HT1080 (cell line): ENCODE measurements at regions not wholly inside any gene's neighbourhood (a gene's known extent, or its start where the extent isn't known, plus 50 kb on each side); places are given as distances from the start of the nearest gene placed in this dataset.
"Not testable (repeated sequence)": the region's sequence is repeated elsewhere in the genome, so short reads cannot be mapped to it uniquely, and the experiment has no call there.

ENCODE experiments used
- DNase-seq: peaks from one replicate; pipeline ENCODE4 v3.0.0-alpha.2; 2015; ENCODE audit warnings: low read depth

DNA sequence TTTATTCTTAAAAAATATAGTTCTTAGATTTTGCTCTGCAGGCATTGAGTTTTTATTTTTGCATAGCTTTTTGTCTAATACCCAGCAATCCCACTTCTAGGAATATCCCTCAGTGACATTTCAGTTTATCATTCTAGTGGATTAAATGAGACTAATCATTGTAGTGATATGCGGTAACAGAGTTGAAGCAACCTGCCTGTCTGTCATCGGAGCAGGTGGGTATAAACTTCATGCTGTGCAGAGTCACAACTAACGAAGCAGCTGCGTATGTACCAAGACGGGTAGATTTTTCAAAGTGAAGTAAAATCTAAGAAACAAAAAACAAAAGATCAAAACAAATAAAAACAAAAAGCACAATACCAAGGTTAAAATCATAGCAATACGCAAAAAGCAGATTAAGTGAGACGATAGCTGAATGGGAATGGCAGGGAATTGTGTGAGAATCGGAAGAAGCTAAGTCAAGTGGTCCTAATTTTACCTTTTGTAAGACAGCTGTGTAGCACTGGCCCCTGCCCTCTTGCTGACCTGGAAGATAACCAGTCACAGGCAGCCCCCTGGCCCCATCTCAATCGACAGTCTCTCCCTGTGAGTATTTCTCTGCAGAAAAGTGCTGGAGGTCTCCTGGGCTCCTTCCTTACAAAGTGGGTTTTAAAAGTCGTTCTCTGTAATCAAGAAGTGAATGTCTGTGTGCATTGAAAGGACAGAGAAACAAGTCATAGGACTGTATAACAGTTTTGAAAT, 169.2 kb downstream of the OR2B2 start:
- no peak for DNase-seq

DNA sequence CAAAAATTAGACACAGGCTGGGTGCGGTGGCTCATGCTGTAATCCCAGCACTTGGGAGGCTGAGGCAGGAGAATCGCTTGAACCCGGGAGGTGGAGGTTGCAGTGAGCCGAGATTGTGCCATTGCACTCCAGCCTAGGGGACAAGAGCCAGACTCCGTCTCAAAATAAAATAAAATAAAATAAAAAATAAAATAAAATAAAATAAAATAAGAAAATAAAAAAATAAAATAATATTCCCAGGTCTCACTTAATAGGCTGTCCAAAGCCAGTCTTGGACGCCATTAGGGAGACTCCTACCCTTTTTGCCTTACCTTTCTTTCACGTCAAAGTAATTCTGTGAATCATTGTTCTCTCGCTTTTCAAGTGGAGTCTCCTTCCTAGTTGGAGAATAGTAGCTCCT, 172.3 kb downstream of the OR2B2 start:
- DNase-seq = not testable (repeated sequence)

DNA sequence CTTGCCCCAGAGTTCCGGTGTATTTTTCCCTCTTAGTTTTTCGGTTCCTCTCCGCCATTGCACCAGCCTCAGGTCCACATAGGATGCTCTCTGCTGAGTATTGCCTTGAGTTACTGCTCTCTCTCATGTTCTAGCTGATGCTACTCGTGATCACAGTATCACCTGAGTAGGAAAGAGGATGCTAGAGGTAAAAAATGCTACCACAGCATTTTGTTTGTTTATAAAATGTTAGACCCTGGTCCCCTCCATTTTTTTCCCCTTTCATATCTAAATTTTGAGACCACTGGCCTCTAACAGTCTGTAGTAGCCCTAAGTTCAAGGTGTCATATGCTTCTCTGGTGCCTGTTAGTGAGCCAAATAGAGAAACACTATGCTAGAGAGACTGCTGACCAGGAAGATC, 175.5 kb downstream of the OR2B2 start:
- DNase-seq = no peak

DNA sequence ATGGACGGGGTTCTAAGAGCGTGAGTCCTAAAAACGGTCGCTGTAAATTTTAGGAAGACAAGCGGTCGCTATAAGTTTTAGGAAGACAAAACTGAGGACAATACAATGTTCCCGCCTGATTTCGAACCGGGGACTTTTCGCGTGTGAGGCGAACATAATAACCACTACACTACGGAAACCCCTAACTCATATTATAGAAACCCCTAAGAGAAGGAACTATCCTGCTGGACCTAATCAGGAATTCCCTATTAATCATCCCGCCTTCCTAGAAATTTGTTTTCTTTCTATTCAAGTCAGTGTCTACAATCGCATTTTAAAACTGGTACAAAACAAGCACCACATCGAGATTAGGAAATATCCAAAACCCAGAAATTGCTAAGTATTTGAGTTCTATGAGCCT, 183.8 kb downstream of the OR2B2 start:
- DNase-seq = no peak

DNA sequence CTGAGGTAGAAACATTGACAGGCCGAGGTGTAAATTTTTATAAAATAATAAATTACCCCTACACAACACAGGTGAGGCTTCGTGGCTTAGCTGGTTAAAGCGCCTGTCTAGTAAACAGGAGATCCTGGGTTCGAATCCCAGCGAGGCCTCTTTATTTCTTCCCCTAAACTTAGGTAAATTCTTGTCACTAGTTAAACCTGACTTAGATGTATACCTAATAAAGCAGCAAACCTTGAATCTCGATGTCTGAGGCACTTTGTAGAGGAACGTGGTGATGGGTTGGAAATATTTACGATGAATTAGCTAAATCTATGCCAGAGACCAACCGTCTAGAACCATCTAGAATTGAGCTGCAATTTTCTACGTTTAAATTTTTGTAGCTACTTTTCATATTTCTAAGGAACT, 185.6 kb downstream of the OR2B2 start:
- peak; percentile 79 for DNase-seq

DNA sequence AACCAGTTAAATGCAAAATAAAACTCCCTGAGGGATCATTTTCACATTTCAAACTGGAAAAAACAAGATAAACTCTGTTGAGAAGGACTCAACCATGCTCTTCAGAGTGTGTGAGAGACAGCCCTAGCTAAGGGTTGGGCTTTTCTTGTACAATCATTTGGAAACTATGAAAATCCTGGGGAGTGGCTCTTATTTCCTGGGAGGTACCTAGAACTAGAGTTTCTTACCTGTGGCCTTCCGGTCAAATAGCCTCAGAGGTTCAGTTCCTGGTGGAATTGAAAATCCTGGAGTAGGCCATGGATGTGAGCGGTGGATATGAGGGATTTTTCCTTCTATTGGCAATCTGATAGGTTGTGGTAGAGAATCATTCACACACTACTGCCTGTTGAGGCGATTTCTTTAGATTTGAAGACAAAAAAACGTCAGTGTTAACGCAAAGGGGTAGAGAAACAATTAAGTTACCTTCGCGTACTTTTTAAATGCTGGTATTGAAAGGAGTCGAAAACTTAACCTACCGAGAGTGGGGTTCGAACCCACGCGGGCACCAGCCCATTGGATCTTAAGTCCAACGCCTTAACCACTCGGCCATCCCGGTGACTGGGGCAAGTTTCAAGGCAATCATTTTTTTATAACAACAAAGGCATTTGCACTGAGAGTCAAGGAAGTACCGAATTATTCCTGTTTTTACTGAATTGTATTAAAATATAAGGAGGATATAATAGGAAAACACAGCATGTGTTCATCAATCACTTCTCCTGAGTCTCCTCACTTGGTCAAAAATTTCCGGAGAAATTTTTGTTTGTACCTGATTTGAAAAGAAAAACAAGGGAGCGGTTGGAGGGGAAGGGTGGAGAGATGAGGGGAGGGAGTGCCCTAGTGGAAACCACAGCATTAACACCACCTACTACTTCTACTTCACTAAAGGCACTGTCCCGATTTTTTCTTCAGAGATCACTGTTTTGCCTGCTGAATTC, 191.3 kb downstream of the OR2B2 start:
- peak; percentile 81 for DNase-seq

DNA sequence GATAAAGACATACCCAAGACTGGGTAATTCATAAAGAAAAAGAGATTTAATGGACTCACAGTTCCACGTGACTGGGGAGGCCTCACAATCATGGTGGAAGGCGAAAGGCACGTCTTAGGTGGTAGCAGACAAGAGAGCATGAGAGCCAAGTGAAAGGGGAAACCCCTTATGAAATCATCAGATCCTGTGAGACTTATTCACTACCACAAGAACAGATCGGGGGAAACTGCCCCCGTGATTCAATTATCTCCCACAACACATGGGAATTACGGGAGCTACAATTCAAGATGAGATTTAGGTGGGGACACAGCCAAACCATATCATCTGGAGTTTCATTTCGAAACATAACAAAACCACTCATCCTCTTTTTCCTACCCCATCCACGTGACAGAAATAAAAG, 193.2 kb downstream of the OR2B2 start:
- DNase-seq = peak; percentile 33

DNA sequence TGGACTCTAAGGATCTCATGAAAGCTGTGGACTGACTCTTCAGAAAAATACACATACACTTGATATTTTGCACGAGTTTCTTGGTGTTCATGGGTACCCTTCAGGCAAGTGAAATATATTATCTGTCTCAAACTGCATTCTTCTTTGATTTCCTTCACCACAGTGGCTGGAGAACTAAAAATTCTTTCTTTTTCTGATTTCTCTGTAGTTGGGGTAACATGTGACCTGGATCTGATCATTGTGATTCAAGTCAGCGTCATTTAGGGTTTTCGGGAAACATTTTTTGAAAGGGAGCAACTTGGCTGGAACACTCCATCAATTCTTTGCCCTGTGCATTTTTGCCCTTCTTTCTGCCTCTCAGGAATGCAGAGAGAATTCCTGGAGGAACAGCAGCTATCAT, 205.8 kb downstream of the OR2B2 start:
- DNase-seq = no peak

DNA sequence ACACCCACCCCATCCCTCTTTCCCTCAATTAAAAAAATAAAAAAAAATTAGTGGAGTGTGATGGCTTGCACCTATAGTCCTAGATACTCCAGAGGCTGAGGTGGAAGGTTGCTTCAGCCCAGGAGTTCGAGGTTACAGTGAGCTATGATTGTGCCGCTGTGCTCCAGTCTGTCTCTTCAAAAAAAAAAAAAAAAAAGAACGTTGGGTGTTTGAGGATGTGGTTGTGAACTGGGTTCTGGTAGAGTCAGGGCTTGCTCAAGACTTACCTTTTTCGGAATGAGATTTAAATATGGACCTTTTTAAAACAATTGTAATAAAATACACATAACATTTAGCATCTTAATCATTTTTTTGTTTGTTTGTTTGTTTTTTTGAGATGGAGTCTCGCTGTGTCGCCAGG, 211.9 kb downstream of the OR2B2 start:
- no peak for DNase-seq

DNA sequence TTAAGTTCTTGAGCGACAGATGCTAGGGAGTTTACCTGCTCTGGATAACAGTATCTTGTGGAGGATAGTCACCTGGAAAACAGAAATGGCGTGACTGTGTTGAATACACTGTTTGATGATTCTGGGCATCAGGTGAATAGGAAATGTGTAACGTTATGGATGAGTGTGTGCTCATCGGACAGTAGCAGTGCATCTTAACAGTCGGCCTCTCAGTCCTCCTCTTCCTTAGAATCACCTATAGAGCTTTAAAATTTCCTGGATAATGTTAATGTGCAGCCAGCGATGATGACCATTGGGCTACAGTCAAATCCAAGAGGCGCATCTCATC, 217.7 kb downstream of the OR2B2 start:
- DNase-seq = no peak

DNA sequence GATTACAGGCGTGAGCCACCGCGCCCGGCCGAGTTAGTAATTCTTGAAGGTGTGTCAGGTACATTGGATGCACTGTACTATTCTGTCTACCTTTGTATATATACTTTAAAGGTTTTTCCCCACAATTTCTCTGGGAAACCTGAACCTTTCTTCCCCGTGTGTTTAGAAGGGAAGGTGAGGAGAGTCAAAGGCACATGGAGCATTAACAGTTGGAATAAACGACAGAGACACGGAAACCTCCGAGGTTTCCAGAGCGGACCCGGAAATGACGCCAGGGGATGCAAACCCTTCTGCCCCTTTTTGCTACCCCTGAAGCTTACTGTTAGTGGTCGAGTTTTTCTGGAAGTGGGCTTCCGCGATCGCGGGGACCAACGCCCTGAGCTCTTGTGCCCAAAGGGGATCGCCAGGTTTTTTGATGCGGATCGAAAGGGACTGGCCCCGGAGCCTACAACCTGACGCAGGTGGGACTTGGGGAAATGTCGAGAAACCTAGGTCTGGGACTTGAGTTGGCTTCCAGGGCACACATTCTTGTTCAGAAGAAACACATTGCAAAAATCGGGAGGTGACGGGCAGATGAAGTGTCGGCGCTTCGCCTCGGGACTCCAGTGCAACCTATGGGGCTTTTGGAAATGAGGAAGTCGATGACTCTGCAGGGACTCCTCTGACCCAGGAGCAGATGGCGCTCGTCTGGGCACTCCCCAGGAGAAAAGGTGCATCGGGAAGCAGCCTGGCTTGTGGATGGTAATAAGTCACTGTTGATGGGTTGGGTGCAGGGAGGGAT, 218.2 kb downstream of the OR2B2 start:
- DNase-seq = no peak

DNA sequence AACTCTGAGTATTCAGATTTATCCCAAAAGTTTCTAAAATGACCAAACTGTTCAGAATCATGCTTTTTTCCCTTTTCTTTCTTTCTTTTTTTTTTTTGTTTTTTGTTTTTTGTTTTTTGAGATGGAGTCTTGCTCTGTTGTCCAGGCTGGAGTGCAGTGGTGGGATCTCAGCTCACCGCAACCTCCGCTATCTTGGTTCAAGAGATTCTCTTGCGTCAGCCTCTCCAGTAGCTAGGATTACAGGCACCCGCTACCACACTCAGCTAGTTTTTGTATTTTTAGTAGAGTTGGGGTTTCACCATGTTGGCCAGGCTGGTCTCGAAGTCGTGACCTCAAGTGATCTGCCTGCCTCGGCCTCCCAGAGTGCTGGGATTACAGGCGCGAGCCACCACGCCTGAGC, 219.2 kb upstream of the ZNF184 start:
- not testable (repeated sequence) for DNase-seq

DNA sequence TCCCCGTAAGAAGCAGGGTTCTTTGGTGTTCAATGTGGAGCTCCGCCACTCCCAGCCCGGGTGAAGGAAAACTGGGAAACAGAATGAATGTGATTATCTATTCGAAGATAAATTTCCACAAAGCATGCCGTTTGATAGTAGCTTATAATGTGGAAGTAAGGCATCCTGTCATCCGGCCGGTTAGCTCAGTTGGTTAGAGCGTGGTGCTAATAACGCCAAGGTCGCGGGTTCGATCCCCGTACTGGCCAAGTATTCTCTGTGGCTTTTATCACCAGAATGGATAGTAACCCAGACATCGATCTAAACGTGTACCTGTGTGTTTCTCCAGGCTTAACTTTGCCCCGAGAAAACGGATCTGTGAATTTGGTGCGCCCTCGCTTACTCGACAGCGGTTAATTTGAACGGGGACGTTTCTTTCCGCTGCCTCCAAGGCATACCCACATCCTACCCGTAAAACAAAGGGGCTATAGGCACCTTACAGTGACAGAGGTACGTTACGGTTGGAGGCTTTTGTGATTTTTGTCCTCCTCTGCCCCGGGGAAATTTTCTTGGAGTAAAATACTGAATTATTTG, 215.2 kb upstream of the ZNF184 start:
- DNase-seq = peak; percentile 94

DNA sequence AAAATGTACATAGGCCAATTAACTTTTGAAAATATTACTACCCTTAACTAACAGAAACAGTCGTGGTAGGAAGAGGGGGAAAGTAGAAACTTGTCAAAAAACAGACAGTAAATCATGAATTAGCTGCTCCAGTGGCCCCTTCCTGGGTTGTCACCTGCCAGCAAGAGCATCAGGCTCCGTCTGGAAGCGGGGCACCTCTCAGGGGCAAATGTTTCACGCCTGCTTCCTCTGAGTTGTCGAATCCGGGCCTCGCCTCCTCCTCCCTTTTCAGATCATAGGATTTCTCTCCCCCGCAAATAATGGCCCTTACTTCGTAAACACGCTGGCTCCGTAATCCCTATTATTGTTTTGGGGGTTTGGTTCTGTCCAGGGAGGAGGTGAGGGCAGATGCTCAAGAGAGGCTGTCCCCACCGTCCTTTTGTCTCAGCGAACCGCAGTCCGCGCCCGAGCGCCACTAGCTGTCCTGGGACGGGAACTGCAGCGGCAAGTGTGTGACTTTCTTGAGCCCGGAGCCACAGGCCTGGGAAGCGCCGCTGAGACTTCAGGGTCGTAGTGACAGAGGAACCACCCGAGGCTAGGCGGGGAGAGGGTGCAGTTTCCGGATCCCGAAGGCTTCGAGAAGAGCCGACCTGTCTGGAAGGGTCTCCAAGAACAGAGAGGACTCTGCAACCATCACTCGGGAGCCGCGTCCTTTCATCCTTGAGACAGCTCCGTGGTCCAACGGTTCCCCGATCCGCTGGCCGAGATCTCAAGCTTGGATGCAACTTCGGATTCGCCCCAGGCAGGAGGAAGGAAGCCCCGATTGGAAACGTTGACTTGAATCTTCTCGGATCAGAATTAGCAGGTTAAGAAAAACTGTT, 214.5 kb upstream of the ZNF184 start:
- DNase-seq = peak; percentile 75

DNA sequence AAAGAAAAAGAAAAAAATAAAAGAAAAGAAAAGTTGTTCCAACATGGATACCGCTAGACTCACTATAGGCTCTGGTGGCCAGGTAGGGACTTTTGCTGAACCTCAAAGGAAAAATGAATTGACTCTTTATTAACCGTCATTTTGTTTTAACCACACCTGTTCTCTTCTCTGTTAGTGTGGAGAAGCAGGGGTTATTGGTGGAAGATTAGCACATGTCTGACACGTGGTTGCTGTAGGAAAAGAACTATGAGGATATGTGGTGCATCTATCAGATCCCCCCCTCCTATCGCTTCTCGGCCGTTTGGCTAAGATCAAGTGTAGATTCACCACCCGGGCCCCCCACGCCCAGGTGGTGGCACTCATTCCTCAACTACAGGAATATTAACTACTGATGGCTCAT, 212.4 kb upstream of the ZNF184 start:
- no peak for DNase-seq

DNA sequence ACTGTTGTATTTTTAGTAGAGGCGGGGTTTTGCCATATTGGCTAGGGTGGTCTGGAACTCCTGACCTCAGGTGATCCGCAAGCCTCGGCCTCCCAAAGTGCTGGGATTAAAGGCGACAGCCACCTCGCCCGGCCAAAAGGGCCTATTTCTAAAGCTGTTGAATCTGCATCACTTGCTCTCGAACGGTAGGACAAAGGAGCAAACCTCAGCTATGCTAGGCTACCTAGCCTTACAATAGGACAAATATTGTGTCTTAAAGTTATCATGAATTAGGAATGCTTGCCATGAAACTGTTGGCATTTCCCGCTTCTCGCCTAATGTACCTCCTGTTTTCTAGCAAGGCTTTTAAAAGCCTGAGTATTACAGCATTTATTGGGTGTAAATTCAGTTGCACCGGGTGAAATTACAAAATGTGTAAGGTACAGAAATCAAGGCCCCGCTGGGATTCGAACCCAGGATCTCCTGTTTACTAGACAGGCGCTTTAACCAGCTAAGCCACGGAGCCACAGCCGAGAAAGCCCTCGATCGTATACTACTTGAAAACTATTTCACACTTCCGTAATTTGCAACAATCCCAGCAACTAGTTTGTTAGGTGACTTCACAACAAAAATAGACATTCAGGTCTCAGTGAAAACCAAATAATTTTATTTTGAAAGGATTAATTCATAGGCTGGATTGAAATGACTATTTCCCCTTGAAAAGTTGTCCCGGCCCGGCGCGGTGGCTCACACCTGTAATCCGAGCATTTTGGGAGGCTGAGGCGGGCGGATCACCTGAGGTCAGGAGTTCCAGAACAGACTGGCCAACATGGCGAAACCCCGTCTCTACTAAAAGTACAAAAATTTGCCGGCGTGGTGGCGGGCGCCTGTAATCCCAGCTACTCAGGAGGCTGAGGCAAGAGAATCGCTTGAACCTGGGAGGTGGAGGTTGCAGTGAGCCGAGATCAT, 211.6 kb upstream of the ZNF184 start:
- DNase-seq = peak; percentile 94

DNA sequence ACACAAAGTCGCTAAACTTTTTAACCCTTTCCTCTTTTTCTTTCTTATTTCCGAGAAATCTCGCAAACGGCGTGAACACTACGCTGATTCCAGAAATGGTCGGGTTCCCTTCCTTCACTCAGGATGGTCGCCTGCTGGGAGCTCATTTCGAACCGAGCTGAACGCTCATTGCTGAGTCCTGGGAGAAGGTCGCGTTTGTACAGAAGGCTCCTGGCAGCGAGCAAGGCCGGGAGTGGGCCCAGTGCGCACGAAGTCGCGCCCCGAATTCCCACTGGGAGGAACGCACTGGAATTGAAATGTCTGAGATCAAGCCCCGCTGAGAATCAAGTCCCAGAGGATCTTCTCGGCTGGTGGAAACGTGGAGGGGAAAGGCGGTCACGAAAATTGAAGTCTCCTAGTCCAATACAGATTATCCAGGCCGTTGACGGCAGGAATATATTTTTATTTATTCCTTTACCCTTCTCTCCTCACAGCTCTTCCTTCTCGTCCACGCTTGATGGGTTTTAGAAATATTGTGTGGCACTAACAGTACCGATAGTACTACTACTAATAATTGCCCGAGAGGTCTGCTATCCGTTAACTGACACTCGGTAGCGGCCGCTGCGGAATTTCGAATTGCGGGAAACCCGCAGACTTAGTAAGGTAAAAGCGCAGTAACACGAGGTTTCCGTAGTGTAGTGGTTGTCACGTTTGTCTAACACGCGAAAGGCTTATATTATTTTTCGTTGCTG, 207.2 kb upstream of the ZNF184 start:
- DNase-seq = no peak

DNA sequence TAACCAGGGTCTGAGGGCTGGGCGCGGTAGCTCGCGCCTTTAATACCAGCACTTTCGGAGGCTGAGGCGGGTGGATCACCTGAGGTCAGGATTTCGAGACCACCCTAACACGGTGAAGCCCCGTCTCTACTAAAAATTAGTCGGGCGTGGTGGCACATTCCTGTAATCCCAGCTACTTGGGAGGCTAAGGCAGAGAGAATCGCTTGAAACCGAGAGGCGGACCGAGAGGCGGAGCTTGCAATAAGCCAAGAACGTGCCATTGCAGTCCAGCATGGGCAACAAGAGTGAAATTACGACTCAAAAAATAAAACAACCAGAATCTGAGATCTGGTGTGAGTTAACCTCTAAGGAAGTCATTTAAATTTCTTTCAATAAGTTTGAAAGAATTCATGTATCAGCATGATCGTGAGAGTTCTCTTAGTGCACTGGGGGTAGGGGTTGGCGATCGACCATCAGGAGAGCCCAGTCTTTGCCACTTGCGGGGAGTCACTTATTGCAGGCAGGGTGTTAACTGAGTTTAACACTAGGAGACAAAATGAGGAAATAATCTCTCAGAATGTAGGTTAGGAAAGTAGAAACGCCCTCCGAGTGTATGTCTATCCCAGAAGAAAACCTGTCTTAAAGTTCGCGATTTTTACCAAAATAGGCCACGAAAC, 206.5 kb upstream of the ZNF184 start:
- no peak for DNase-seq
